Hepatocyte (in vitro differentiated cells): ENCODE measurements at regions not wholly inside any gene's neighbourhood (a gene's known extent, or its start where the extent isn't known, plus 50 kb on each side); places are given as distances from the start of the nearest gene placed in this dataset.

ENCODE experiments used
- DNase-seq: peaks from one replicate; pipeline ENCODE4 v3.0.0-alpha.2; 2016; ENCODE audit warnings: low spot score
- H2AFZ ChIP-seq: fragments of 200-600 bp; sonication (generic); 2 replicates; pipeline ENCODE4 v1.6.0; 2016; ENCODE audit warnings: antibody characterized with exemption, mild to moderate bottlenecking
- H3K27ac ChIP-seq: fragments of 200-600 bp; sonication (generic); 2 replicates; pipeline ENCODE4 v1.5.1; 2016; ENCODE audit warnings: mild to moderate bottlenecking
- H3K27me3 ChIP-seq: fragments of 200-600 bp; sonication (generic); 2 replicates; pipeline ENCODE4 v1.6.1; 2016
- H3K36me3 ChIP-seq: fragments of 200-600 bp; sonication (generic); replicated peaks from 2 replicates; pipeline ENCODE4 v1.5.1; 2016; ENCODE audit warnings: low read depth; ENCODE audit not compliant: insufficient read depth
- H3K4me1 ChIP-seq: fragments of 200-600 bp; sonication (generic); 2 replicates; pipeline ENCODE4 v1.5.1; 2016; ENCODE audit warnings: mild to moderate bottlenecking, moderate library complexity; ENCODE audit not compliant: insufficient read depth
- H3K4me2 ChIP-seq: fragments of 200-600 bp; sonication (generic); 2 replicates; pipeline ENCODE4 v1.6.0; 2016
- H3K4me3 ChIP-seq: fragments of 200-600 bp; sonication (generic); 2 replicates; pipeline ENCODE4 v1.5.1; 2016; ENCODE audit warnings: mild to moderate bottlenecking
- H3K79me2 ChIP-seq: fragments of 200-600 bp; sonication (generic); 2 replicates; pipeline ENCODE4 v1.6.0; 2017; ENCODE audit warnings: mild to moderate bottlenecking
- H3K9me2 ChIP-seq: fragments of 200-600 bp; sonication (generic); replicated peaks from 2 replicates; pipeline ENCODE4 v1.6.0; 2017; ENCODE audit warnings: mild to moderate bottlenecking; ENCODE audit not compliant: insufficient read depth
- H3K9me3 ChIP-seq: fragments of 200-600 bp; sonication (generic); 2 replicates; pipeline ENCODE4 v1.5.1; 2016; ENCODE audit warnings: low read depth, mild to moderate bottlenecking
- H4K20me1 ChIP-seq: fragments of 200-600 bp; sonication (generic); 2 replicates; pipeline ENCODE4 v1.6.0; 2016; ENCODE audit warnings: mild to moderate bottlenecking; ENCODE audit not compliant: insufficient read depth, poor library complexity, severe bottlenecking
- CTCF ChIP-seq: fragments of 200-600 bp; sonication (generic); IDR thresholded peaks from 2 replicates; pipeline ENCODE4 v1.5.1; 2016; ENCODE audit warnings: antibody characterized with exemption, mild to moderate bottlenecking; ENCODE audit not compliant: poor library complexity
- EZH2 ChIP-seq: fragments of 200-600 bp; sonication (generic); IDR thresholded peaks from 2 replicates; pipeline ENCODE4 v1.6.1; 2016; ENCODE audit warnings: antibody characterized with exemption, mild to moderate bottlenecking, borderline replicate concordance
- EZH2phosphoT487 ChIP-seq: fragments of 200-600 bp; sonication (generic); IDR thresholded peaks from one replicate; pipeline ENCODE4 v1.6.1; 2018; ENCODE audit warnings: antibody characterized with exemption, mild to moderate bottlenecking, low read depth, moderate library complexity; ENCODE audit not compliant: unreplicated experiment, severe bottlenecking
- WGBS: methylation state at CpG from one replicate; pipeline ENCODE4 v1.1.6; 2016; ENCODE audit warnings: low lambda C conversion rate; ENCODE audit errors: missing lambda C conversion rate; 5-methylcytosine and 5-hydroxymethylcytosine counted together

GRCh38 chr17:55570391-55570790 is 59.1 kb upstream of the SMIM36 start:
- 98% methylated on average over 6 of the region's 6 CpGs for WGBS
- TF ChIP-seq CTCF (no peak), EZH2phosphoT487 (no peak), EZH2 (no peak)
- Histone ChIP-seq H3K4me2 (no peak overlapping the region), H2AFZ (no peak overlapping the region), H3K9me2 (no peaks in the 10 kb centered on the region), H3K9me3 (no peaks in the 10 kb centered on the region), H3K27me3 (no peaks in the 10 kb centered on the region), H3K27ac (no peak overlapping the region), H4K20me1 (no peaks in the 10 kb centered on the region), H3K79me2 (no peaks in the 10 kb centered on the region), H3K36me3 (no peaks in the 10 kb centered on the region), H3K4me1 (no peaks in the 10 kb centered on the region), H3K4me3 (no peak overlapping the region)
- no peak for DNase-seq

GRCh38 chr17:55567240-55568214 is 56.3 kb upstream of the SMIM36 start:
- Histone ChIP-seq H3K4me1 (no peaks in the 10 kb centered on the region), H3K36me3 (no peaks in the 10 kb centered on the region), H3K4me2 (no peak overlapping the region), H2AFZ (no peak overlapping the region), H4K20me1 (no peaks in the 10 kb centered on the region), H3K9me2 (no peaks in the 10 kb centered on the region), H3K4me3 (no peak overlapping the region), H3K27ac (no peak overlapping the region), H3K79me2 (no peaks in the 10 kb centered on the region), H3K27me3 (no peaks in the 10 kb centered on the region), H3K9me3 (no peaks in the 10 kb centered on the region)
- WGBS = 47% methylated on average over 6 of the region's 6 CpGs
- DNase-seq = no peak
- TF ChIP-seq EZH2phosphoT487 (no peak), EZH2 (no peak), CTCF (no peak)

- DNase-seq = no peak
- Histone ChIP-seq H3K9me2 (no peaks in the 10 kb centered on the region), H3K79me2 (no peaks in the 10 kb centered on the region), H3K27me3 (no peaks in the 10 kb centered on the region), H2AFZ (no peak overlapping the region), H3K4me1 (no peaks in the 10 kb centered on the region), H3K4me2 (no peak overlapping the region), H3K36me3 (no peaks in the 10 kb centered on the region), H4K20me1 (no peaks in the 10 kb centered on the region), H3K27ac (no peak overlapping the region), H3K9me3 (no peaks in the 10 kb centered on the region), H3K4me3 (no peak overlapping the region)
- TF ChIP-seq CTCF = no peak
- TF ChIP-seq EZH2phosphoT487 = no peak
- no peak for TF ChIP-seq EZH2
- WGBS = 69% methylated on average over 2 of the region's 2 CpGs
These were observed 52.8 kb upstream of the SMIM36 start for GRCh38 chr17:55564081-55564480.
